SK-N-MC (cell line): ENCODE measurements at regions not wholly inside any gene's neighbourhood (a gene's known extent, or its start where the extent isn't known, plus 50 kb on each side); places are given as distances from the start of the nearest gene placed in this dataset.

Source experiments
- EZH2 ChIP-seq: fragments of 200-600 bp; sonication (generic); IDR thresholded peaks from one replicate; pipeline ENCODE4 v1.6.1; 2017; ENCODE audit warnings: antibody characterized with exemption
- POLR2AphosphoS5 ChIP-seq: IDR thresholded peaks from 2 replicates; pipeline ENCODE4 v1.6.1; 2012; ENCODE audit warnings: mild to moderate bottlenecking, low read depth, low read length, borderline replicate concordance

DNA sequence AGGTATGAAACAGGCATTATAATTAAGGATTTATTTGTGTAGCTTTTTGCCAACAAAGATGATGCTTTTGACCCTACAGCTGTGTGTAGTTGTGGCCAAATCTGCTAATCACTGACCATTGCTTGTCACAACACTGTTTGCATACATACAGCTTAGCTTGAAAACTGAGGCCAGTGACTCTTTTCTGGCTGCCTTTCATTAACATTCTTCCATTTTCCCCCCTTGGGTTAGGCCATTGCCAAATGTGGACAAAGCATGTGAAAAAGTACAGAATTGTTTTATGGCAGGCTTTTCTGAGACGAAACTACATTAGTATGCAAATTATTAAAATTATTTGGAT is 263.3 kb downstream of the SLC16A7 start:
- no peak for TF ChIP-seq POLR2AphosphoS5
- TF ChIP-seq EZH2: no peak
